ENCODE measurements at regions not wholly inside any gene's neighbourhood (a gene's known extent, or its start where the extent isn't known, plus 50 kb on each side); places are given as distances from the start of the nearest gene placed in this dataset.

GRCh38 chr11:134761926-134762247 lies 349.8 kb upstream of the B3GAT1 start:
- DNase-seq (ENCODE audit: low spot score) = no peak
- no peaks in the 10 kb centered on the region for H3K9me3 ChIP-seq (ENCODE audit: low read length)
- peaks cover 0 to 8% of the 10 kb centered on the region in 2 experiments; a peak in 2 of 5 replicates for H3K27me3 ChIP-seq (ENCODE audit: control insufficient read depth in 1 of 2, insufficient read depth in 2 of 2, low read length in 2 of 2)
- ChIA-PET CTCF (ENCODE audit: low intra/inter-chr PET ratio, low total read pairs) (no interaction called here), POLR2A (no interaction called here)
- ATAC-seq = no peak
- no peak overlapping the region for H3K4me3 ChIP-seq (replicated peaks in 1 of 3; ENCODE audit: insufficient read depth in 1 of 3, low read depth in 2 of 3, low read length in 3 of 3)
- FAIRE-seq = no peak
- no peak overlapping the region for H3K4me2 ChIP-seq (ENCODE audit: low read depth, low read length)
- intact Hi-C loops (cut with micrococcal nuclease; ENCODE audit: unreplicated experiment) (no loop called here), in situ Hi-C loops (cut with HindIII; ENCODE audit: extremely low pct_ligation_motif_present, low pct_unique_long_range_greater_than_20kb) (loop anchor here (10.0 kb wide), 1 partner anchor 63 kb away; no protein-coding TSS in a partner anchor)
- H3K9ac ChIP-seq (ENCODE audit: insufficient read depth, low read depth, low read length) = no peak overlapping the region
- 64% methylated on average over 11 of the region's 20 CpGs for WGBS (ENCODE audit: low lambda C conversion rate)
- no peaks in the 10 kb centered on the region for H3K79me2 ChIP-seq (ENCODE audit: insufficient read depth, low read length)
- no peak overlapping the region for H2AFZ ChIP-seq (ENCODE audit: low read length)
- no peaks in the 10 kb centered on the region for H3K36me3 ChIP-seq (replicated peaks in 1 of 2; ENCODE audit: control insufficient read depth in 1 of 2, insufficient read depth in 2 of 2, low read length in 2 of 2)
- H3K27ac ChIP-seq (ENCODE audit: extremely low read length, insufficient read depth, low read length) = no peak overlapping the region
- no peaks in the 10 kb centered on the region for H3K4me1 ChIP-seq (ENCODE audit: insufficient read depth, low read length)
- no TSS peak for BruUV-seq (replicated peaks)
- TF ChIP-seq ZNF10 (CRISPR knock-in tag; IDR thresholded peaks at IDR 0.05; ENCODE audit: borderline replicate concordance, low read depth) (no peak), ZNF530 (CRISPR knock-in tag; IDR thresholded peaks at IDR 0.05; ENCODE audit: low read depth) (no peak), ZNF207 (IDR thresholded peaks at IDR 0.05; ENCODE audit: borderline replicate concordance) (no peak), ZNF598 (CRISPR knock-in tag; IDR thresholded peaks at IDR 0.05; ENCODE audit: borderline replicate concordance) (no peak), ZNF550 (CRISPR knock-in tag; IDR thresholded peaks at IDR 0.05; ENCODE audit: borderline replicate concordance) (no peak), CAMTA2 (CRISPR knock-in tag; IDR thresholded peaks at IDR 0.05; ENCODE audit: borderline replicate concordance) (no peak), ZNF788 (CRISPR knock-in tag; IDR thresholded peaks at IDR 0.05; ENCODE audit: borderline replicate concordance) (no peak), REXO4 (CRISPR knock-in tag; IDR thresholded peaks at IDR 0.05; ENCODE audit: borderline replicate concordance) (no peak), CENPX (CRISPR knock-in tag; IDR thresholded peaks at IDR 0.05) (no peak), HNF1A (IDR thresholded peaks at IDR 0.05; ENCODE audit: low read depth) (no peak), HNF1A (CRISPR knock-in tag; IDR thresholded peaks at IDR 0.05; ENCODE audit: borderline replicate concordance) (no peak), PRDM15 (CRISPR knock-in tag; IDR thresholded peaks at IDR 0.05) (no peak), ZNF740 (CRISPR knock-in tag; IDR thresholded peaks at IDR 0.05) (no peak), PCBP2 (optimal IDR thresholded peaks at IDR 0.05; ENCODE audit: low read depth, low read length, poor library complexity, severe bottlenecking) (no peak), SRF (IDR thresholded peaks at IDR 0.05; ENCODE audit: low read depth, low read length) (no peak), SSRP1 (CRISPR knock-in tag; IDR thresholded peaks at IDR 0.05) (no peak), IRF2 (CRISPR knock-in tag; IDR thresholded peaks at IDR 0.05) (no peak)
- no peaks in the 10 kb centered on the region for H4K20me1 ChIP-seq (ENCODE audit: insufficient read depth, low read length)
